Stomach (tissue), 8 donors: ENCODE measurements at regions not wholly inside any gene's neighbourhood (a gene's known extent, or its start where the extent isn't known, plus 50 kb on each side); places are given as distances from the start of the nearest gene placed in this dataset.

ENCODE experiments used
- DNase-seq, 2 donors: peaks; one replicate each; pipeline versions ENCODE4 v3.0.0 to v3.0.0-alpha.2; 2013 to 2019
- H3K27ac ChIP-seq, 5 donors: fragments of 200-600 bp in 4 of 5; sonication (generic) in 4 of 5; one replicate each; pipeline ENCODE4 v1.5.1; 2013 to 2019; ENCODE audit warnings: mild to moderate bottlenecking in 1 of 5, moderate library complexity in 1 of 5
- H3K27me3 ChIP-seq, 3 donors: fragments of 200-600 bp; sonication (generic); one replicate each; pipeline ENCODE4 v1.5.1; 2017 to 2019; ENCODE audit warnings: mixed run types in 1 of 3
- H3K36me3 ChIP-seq, 4 donors: fragments of 200-600 bp; sonication (generic); 1 replicate in 3 of 4; 2 replicates in 1 of 4; pipeline ENCODE4 v1.5.1; 2016 to 2019
- H3K4me1 ChIP-seq, 4 donors: fragments of 200-600 bp; sonication (generic); one replicate each; pipeline ENCODE4 v1.5.1; 2016 to 2019
- H3K4me3 ChIP-seq, 4 donors: fragments of 200-600 bp; sonication (generic) in 3 of 4; one replicate each; pipeline ENCODE4 v1.5.1; 2016 to 2019; ENCODE audit warnings: mild to moderate bottlenecking in 1 of 4
- H3K9me3 ChIP-seq, 4 donors: fragments of 200-600 bp; sonication (generic); one replicate each; pipeline ENCODE4 v1.5.1; 2016 to 2019
- EP300 ChIP-seq: sonication (generic); formaldehyde crosslinking; IDR thresholded peaks from one replicate; pipeline ENCODE4 v1.6.1; 2017; ENCODE audit warnings: antibody characterized with exemption
- POLR2A ChIP-seq, 4 donors: fragments of 450-650 bp; IDR thresholded peaks; one replicate each; pipeline ENCODE4 v1.6.1; 2016; ENCODE audit warnings: antibody characterized with exemption in 4 of 4, control low read depth in 2 of 4, mild to moderate bottlenecking in 1 of 4, moderate library complexity in 1 of 4
- POLR2AphosphoS5 ChIP-seq, 3 donors: sonication (generic); formaldehyde crosslinking; IDR thresholded peaks; one replicate each; pipeline ENCODE4 v1.6.1; 2016; ENCODE audit warnings: antibody characterized with exemption in 3 of 3
- WGBS, 5 donors: extraction: QIAGEN DNeasy Blood & Tissue Kit in 3 of 5; methylation state at CpG; one replicate each; pipeline versions ENCODE4 v1.1.5 to v1.1.7; 2013 to 2018; 5-methylcytosine and 5-hydroxymethylcytosine counted together
- intact Hi-C: fragments of 100-400 bp; cut with DNase I; formaldehyde crosslinking; loops from one replicate; pipeline ENCODE4 v1.15.1; 2023; ENCODE audit warnings: low total_unique reads
- TF ChIP-seq, protein P1 (sequence below), 7 experiments: fragments of 450-650 bp in 4 of 7; fragments of 200-600 bp in 3 of 7; sonication (generic) in 3 of 7; IDR thresholded peaks; one replicate each; pipeline ENCODE4 v1.5.1; 2016 to 2019; ENCODE audit warnings: antibody characterized with exemption in 7 of 7, control low read depth in 2 of 7, mild to moderate bottlenecking in 1 of 7
- donor health status: healthy with polysubstance abuse.
- donor health status: Bipolar disorder and iron deficiency.
- donor health status: healthy.

DNA sequence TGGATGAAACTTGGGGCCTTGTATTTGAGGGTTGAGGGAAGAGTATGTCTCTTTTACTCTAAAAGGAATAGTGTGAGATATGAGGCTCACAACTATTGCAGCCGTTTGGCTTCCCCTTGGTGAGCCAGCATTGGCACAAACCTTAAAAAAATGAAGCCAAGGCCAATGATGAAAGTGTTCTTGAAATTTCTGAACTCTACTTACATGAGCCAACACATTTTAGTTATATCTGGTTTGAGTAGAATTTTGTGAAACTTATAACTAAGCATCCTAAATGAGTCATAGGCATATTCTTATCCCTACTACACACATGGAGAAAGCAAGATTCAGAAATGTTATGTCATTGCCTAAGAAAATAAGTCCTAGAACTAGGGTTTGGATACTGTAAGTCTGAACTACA, 55.3 kb upstream of the ACSS3 start:
- TF ChIP-seq, protein P1, sequence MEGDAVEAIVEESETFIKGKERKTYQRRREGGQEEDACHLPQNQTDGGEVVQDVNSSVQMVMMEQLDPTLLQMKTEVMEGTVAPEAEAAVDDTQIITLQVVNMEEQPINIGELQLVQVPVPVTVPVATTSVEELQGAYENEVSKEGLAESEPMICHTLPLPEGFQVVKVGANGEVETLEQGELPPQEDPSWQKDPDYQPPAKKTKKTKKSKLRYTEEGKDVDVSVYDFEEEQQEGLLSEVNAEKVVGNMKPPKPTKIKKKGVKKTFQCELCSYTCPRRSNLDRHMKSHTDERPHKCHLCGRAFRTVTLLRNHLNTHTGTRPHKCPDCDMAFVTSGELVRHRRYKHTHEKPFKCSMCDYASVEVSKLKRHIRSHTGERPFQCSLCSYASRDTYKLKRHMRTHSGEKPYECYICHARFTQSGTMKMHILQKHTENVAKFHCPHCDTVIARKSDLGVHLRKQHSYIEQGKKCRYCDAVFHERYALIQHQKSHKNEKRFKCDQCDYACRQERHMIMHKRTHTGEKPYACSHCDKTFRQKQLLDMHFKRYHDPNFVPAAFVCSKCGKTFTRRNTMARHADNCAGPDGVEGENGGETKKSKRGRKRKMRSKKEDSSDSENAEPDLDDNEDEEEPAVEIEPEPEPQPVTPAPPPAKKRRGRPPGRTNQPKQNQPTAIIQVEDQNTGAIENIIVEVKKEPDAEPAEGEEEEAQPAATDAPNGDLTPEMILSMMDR (IDR thresholded peaks at IDR 0.05): no peak
- TF ChIP-seq POLR2A (IDR thresholded peaks at IDR 0.05): no peak
- no peak for TF ChIP-seq POLR2AphosphoS5 (IDR thresholded peaks at IDR 0.05)
- no peak for TF ChIP-seq EP300
- Histone ChIP-seq H3K36me3 (no peaks in the 10 kb centered on the region), H3K27ac (no peak overlapping the region), H3K27me3 (no peaks in the 10 kb centered on the region), H3K4me1 (no peaks in the 10 kb centered on the region), H3K4me3 (no peak overlapping the region), H3K9me3 (no peaks in the 10 kb centered on the region)
- DNase-seq: no peak
- intact Hi-C loops: no loop called here
- 47 to 69% (median 60%) methylated on average over 1 of the region's 1 CpG for WGBS, 5 donors

DNA sequence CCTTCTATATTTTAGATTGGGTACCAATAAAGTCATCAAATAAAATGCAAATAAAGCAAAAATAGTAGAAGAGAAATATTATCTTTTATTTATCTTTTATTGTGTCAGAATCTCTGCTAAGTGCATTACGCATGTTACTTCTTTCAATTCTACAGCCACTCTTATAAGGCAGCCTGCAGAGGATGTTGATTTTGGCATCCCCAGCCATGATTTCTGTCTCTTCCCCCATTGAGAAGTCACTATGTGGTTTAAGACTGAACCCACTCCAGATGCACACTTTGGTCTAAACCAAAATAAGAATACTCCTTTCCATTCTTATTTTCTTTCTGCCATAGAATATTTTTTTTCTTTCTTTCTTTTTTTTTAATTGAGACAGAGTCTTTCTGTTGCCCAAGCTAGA, 56.0 kb upstream of the ACSS3 start:
- TF ChIP-seq POLR2A (IDR thresholded peaks at IDR 0.05): no peak
- TF ChIP-seq, protein P1 (IDR thresholded peaks at IDR 0.05): no peak
- no peak for TF ChIP-seq POLR2AphosphoS5 (IDR thresholded peaks at IDR 0.05)
- TF ChIP-seq EP300: no peak
- Histone ChIP-seq H3K4me3 (no peak overlapping the region), H3K27me3 (no peaks in the 10 kb centered on the region), H3K9me3 (no peaks in the 10 kb centered on the region), H3K4me1 (no peaks in the 10 kb centered on the region), H3K36me3 (no peaks in the 10 kb centered on the region), H3K27ac (no peak overlapping the region)
- 71 to 97% (median 86%) methylated on average over 1 of the region's 1 CpG for WGBS, 5 donors
- intact Hi-C loops: no loop called here
- no peak for DNase-seq

GRCh38 chr12:81021131-81021748, 56.6 kb upstream of the ACSS3 start:
- WGBS, 5 donors: 22 to 37% (median 31%) methylated on average over 3 of the region's 3 CpGs
- no peak for TF ChIP-seq POLR2AphosphoS5 (IDR thresholded peaks at IDR 0.05)
- no peak for TF ChIP-seq POLR2A (IDR thresholded peaks at IDR 0.05)
- TF ChIP-seq EP300: no peak
- TF ChIP-seq, protein P1 (IDR thresholded peaks at IDR 0.05): no peak

GRCh38 chr12:81017792-81018191, 60.1 kb upstream of the ACSS3 start:
- no peaks in the 10 kb centered on the region for H3K27me3 ChIP-seq
- WGBS, 5 donors: 86 to 97% (median 94%) methylated on average over 3 of the region's 3 CpGs
- TF ChIP-seq, protein P1 (IDR thresholded peaks at IDR 0.05): no peak
- TF ChIP-seq POLR2A (IDR thresholded peaks at IDR 0.05) (no peak), EP300 (no peak)
- H3K4me3 ChIP-seq: no peak overlapping the region
- no peaks in the 10 kb centered on the region for H3K4me1 ChIP-seq
- no peaks in the 10 kb centered on the region for H3K36me3 ChIP-seq
- DNase-seq: no peak
- H3K9me3 ChIP-seq: no peaks in the 10 kb centered on the region
- intact Hi-C loops: no loop called here
- H3K27ac ChIP-seq: no peak overlapping the region

More at GRCh38 chr12:81021131-81021748, 56.6 kb upstream of the ACSS3 start:
- H3K27me3 ChIP-seq: no peaks in the 10 kb centered on the region
- H3K9me3 ChIP-seq: no peaks in the 10 kb centered on the region
- H3K4me3 ChIP-seq: no peak overlapping the region
- no peak for DNase-seq
- intact Hi-C loops: no loop called here
- no peaks in the 10 kb centered on the region for H3K4me1 ChIP-seq
- H3K36me3 ChIP-seq: no peaks in the 10 kb centered on the region
- H3K27ac ChIP-seq: no peak overlapping the region
